ENCODE measurements at regions not wholly inside any gene's neighbourhood (a gene's known extent, or its start where the extent isn't known, plus 50 kb on each side); places are given as distances from the start of the nearest gene placed in this dataset.
"Not testable (repeated sequence)": the region's sequence is repeated elsewhere in the genome, so short reads cannot be mapped to it uniquely, and the experiment has no call there.

DNA sequence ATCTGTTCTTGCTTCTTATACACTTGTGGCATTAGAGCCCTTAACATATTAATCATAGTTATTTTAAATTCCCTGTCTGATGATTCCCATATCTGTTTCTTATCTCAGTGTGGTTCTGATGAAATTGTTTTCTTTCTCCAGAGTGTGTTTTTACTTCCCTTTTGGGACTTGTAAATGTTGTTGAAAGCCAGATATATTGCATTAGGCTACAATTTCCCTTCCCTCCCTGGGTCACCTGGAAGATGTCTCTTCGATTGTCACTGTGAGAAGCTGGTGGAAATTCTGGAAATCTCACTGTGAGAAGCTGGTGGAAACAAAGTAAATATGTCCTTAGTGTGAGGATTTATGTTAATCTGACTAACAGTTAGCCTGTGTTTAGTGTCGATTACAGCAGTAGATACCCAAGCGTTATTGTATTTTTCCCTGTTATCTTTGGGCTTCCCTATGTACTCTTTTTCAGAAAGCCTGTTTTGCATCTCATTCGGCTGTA, 717.3 kb downstream of the TRHDE start:
- H3K9ac ChIP-seq: no peak overlapping the region
- no peak overlapping the region for H3K4me3 ChIP-seq (ENCODE audit: low read depth, low read length)
- no peak overlapping the region for H2AFZ ChIP-seq
- H3K4me2 ChIP-seq (ENCODE audit: low read length): no peak overlapping the region
- H3K36me3 ChIP-seq (ENCODE audit: control insufficient read depth, insufficient read depth, low read length): no peaks in the 10 kb centered on the region
- H3K27ac ChIP-seq: no peak overlapping the region
- TF ChIP-seq, protein P1, sequence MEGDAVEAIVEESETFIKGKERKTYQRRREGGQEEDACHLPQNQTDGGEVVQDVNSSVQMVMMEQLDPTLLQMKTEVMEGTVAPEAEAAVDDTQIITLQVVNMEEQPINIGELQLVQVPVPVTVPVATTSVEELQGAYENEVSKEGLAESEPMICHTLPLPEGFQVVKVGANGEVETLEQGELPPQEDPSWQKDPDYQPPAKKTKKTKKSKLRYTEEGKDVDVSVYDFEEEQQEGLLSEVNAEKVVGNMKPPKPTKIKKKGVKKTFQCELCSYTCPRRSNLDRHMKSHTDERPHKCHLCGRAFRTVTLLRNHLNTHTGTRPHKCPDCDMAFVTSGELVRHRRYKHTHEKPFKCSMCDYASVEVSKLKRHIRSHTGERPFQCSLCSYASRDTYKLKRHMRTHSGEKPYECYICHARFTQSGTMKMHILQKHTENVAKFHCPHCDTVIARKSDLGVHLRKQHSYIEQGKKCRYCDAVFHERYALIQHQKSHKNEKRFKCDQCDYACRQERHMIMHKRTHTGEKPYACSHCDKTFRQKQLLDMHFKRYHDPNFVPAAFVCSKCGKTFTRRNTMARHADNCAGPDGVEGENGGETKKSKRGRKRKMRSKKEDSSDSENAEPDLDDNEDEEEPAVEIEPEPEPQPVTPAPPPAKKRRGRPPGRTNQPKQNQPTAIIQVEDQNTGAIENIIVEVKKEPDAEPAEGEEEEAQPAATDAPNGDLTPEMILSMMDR (IDR thresholded peaks at IDR 0.05): no peak
- no peaks in the 10 kb centered on the region for H3K4me1 ChIP-seq
- H3K27me3 ChIP-seq (ENCODE audit: control insufficient read depth, insufficient read depth, low read length): no peaks in the 10 kb centered on the region
- H3K79me2 ChIP-seq: no peaks in the 10 kb centered on the region
- no peaks in the 10 kb centered on the region for H3K9me3 ChIP-seq (ENCODE audit: control insufficient read depth, low read length)

- not testable (repeated sequence) for H3K9me3 ChIP-seq (ENCODE audit: control insufficient read depth, low read length); H2AFZ ChIP-seq; H3K79me2 ChIP-seq; H3K4me3 ChIP-seq (ENCODE audit: low read depth, low read length); H3K4me2 ChIP-seq (ENCODE audit: low read length); H3K9ac ChIP-seq; H3K27ac ChIP-seq; H3K27me3 ChIP-seq (ENCODE audit: control insufficient read depth, insufficient read depth, low read length); H3K4me1 ChIP-seq; H3K36me3 ChIP-seq (ENCODE audit: control insufficient read depth, insufficient read depth, low read length)
Measured at GRCh38 chr12:72995029-72995428, 722.9 kb downstream of the TRHDE start.

GRCh38 chr12:72995616-72996015, 723.4 kb downstream of the TRHDE start:
- H3K9me3 ChIP-seq (ENCODE audit: control insufficient read depth, low read length): no peaks in the 10 kb centered on the region
- no peak overlapping the region for H3K4me3 ChIP-seq (ENCODE audit: low read depth, low read length)
- H3K79me2 ChIP-seq: no peaks in the 10 kb centered on the region
- no peaks in the 10 kb centered on the region for H3K4me1 ChIP-seq
- no peaks in the 10 kb centered on the region for H3K27me3 ChIP-seq (ENCODE audit: control insufficient read depth, insufficient read depth, low read length)
- H3K36me3 ChIP-seq (ENCODE audit: control insufficient read depth, insufficient read depth, low read length): no peaks in the 10 kb centered on the region
- no peak overlapping the region for H3K9ac ChIP-seq
- TF ChIP-seq, protein P1 (IDR thresholded peaks at IDR 0.05): no peak
- H3K27ac ChIP-seq: no peak overlapping the region
- no peak overlapping the region for H2AFZ ChIP-seq
- no peak overlapping the region for H3K4me2 ChIP-seq (ENCODE audit: low read length)

- H3K79me2 ChIP-seq; H3K27ac ChIP-seq; H3K9ac ChIP-seq; H3K9me3 ChIP-seq (ENCODE audit: control insufficient read depth, low read length); H3K36me3 ChIP-seq (ENCODE audit: control insufficient read depth, insufficient read depth, low read length); H3K4me1 ChIP-seq; H3K4me2 ChIP-seq (ENCODE audit: low read length); H3K27me3 ChIP-seq (ENCODE audit: control insufficient read depth, insufficient read depth, low read length); H2AFZ ChIP-seq; H3K4me3 ChIP-seq (ENCODE audit: low read depth, low read length): not testable (repeated sequence)
Measured at GRCh38 chr12:73001806-73002205, 729.6 kb downstream of the TRHDE start.

DNA sequence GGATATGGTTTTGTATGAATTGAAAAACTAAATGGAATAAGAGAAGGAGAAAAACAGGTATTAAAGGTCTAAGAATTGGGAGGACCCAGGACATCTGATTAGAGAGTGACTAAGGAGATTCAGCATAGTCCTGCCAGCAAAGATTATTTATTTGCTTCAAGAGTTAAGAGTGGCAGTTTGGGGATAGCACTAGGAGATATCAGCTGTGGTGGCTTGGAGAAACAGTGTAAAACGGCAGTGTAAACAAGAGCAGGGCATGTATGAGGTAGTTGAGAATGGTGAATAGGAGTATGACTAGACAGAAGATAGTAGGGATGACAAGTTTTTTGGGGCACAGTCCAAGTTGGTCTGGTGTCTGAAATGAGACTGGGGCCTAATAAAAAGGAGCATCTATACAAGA, 730.3 kb downstream of the TRHDE start:
- not testable (repeated sequence) for H3K27ac ChIP-seq; H3K4me3 ChIP-seq (ENCODE audit: low read depth, low read length); H3K36me3 ChIP-seq (ENCODE audit: control insufficient read depth, insufficient read depth, low read length); H3K4me1 ChIP-seq; H3K27me3 ChIP-seq (ENCODE audit: control insufficient read depth, insufficient read depth, low read length); H3K9me3 ChIP-seq (ENCODE audit: control insufficient read depth, low read length); H3K4me2 ChIP-seq (ENCODE audit: low read length); H3K79me2 ChIP-seq; H3K9ac ChIP-seq; H2AFZ ChIP-seq

- not testable (repeated sequence) for H3K9ac ChIP-seq; H3K79me2 ChIP-seq; H3K36me3 ChIP-seq (ENCODE audit: control insufficient read depth, insufficient read depth, low read length); H2AFZ ChIP-seq; H3K27me3 ChIP-seq (ENCODE audit: control insufficient read depth, insufficient read depth, low read length); H3K4me1 ChIP-seq; H3K27ac ChIP-seq; H3K4me3 ChIP-seq (ENCODE audit: low read depth, low read length); H3K9me3 ChIP-seq (ENCODE audit: control insufficient read depth, low read length); H3K4me2 ChIP-seq (ENCODE audit: low read length)
Measured at GRCh38 chr12:73009138-73009834, 737.1 kb downstream of the TRHDE start.
